LNCAP (cell line): ENCODE measurements at regions not wholly inside any gene's neighbourhood (a gene's known extent, or its start where the extent isn't known, plus 50 kb on each side); places are given as distances from the start of the nearest gene placed in this dataset.

ENCODE experiments used
- CTCF ChIP-seq: fragments of 450-650 bp; IDR thresholded peaks from 2 replicates; pipeline ENCODE4 v1.5.1; 2017; ENCODE audit warnings: mild to moderate bottlenecking

GRCh38 chr4:19707876-19708275 lies 543.8 kb upstream of the SLIT2 start:
- TF ChIP-seq CTCF, result no peak

- TF ChIP-seq CTCF, result no peak
Observed at GRCh38 chr4:19703391-19703790, 548.3 kb upstream of the SLIT2 start.

DNA sequence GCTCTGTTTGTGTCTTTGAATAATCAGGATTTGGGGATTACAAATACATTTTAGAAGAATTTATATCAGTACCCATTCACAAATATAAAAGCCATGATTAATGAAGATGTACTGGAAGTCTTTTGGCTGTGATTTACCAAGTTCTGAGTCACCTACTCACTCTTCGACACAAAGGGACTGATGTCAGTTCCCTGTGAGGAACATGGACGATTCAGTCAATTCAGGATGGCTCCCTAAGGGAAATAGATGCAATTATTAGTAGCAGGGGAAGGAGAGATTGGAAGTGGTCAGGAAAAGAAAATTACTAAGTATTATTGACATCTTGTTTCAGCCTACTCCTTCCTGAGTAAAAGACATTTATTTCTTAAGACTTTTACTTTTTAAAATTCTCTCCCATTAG lies 550.7 kb upstream of the SLIT2 start:
- no peak for TF ChIP-seq CTCF

- TF ChIP-seq CTCF, result no peak
Observed at GRCh38 chr4:19698961-19699360, 552.7 kb upstream of the SLIT2 start.

- TF ChIP-seq CTCF, result no peak
Observed at GRCh38 chr4:19694812-19695211, 556.9 kb upstream of the SLIT2 start.

- TF ChIP-seq CTCF, result no peak
Observed at GRCh38 chr4:19693936-19694570, 557.7 kb upstream of the SLIT2 start.

GRCh38 chr4:19689511-19689910 lies 562.2 kb upstream of the SLIT2 start:
- TF ChIP-seq CTCF, result no peak

DNA sequence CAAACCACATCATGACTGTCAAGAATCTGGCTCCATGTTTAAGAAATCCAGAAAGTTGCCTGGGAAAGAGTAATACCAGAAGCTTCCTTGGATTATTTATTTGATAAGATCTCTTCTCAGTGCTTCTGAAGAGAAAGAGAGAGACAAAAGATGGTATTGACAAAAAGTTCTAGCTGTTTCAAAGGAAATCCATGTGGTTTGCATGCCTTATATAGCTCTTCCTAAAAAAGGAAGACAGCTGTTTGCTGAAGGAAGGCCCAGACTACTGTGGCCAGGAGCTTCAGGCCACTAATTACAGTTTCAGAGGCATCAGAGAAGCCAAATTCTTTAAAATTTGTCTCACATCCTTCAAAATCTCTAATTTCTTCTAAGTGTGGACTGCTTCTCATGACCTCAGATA lies 565.2 kb upstream of the SLIT2 start:
- TF ChIP-seq CTCF, result no peak
